Liver (tissue), 3 donors: ENCODE measurements at regions not wholly inside any gene's neighbourhood (a gene's known extent, or its start where the extent isn't known, plus 50 kb on each side); places are given as distances from the start of the nearest gene placed in this dataset.

Experiments used
- EGR1 ChIP-seq, 2 donors: IDR thresholded peaks; 2 replicates each; pipeline ENCODE4 v1.6.1; 2016 to 2018; ENCODE audit warnings: antibody characterized with exemption in 2 of 2, low read depth in 2 of 2
- GABPA ChIP-seq, 2 donors: IDR thresholded peaks in 1 of 2; conservative IDR thresholded peaks in 1 of 2; 2 replicates each; pipeline ENCODE4 v1.6.1; 2016; ENCODE audit warnings: antibody characterized with exemption in 2 of 2, mild to moderate bottlenecking in 1 of 2, moderate library complexity in 1 of 2
- YY1 ChIP-seq: IDR thresholded peaks from 2 replicates; pipeline ENCODE4 v1.6.1; 2016; ENCODE audit warnings: antibody characterized with exemption, mild to moderate bottlenecking
- TF ChIP-seq, protein P1 (sequence below): fragments of 150-350 bp; IDR thresholded peaks from 2 replicates; pipeline ENCODE4 v1.5.1; 2017; ENCODE audit warnings: improper control_type of control experiment, low read depth, low read length; ENCODE audit not compliant: missing input control
- TF ChIP-seq, protein P2 (sequence below): IDR thresholded peaks from 2 replicates; pipeline ENCODE4 v1.6.1; 2016; ENCODE audit warnings: antibody characterized with exemption, mild to moderate bottlenecking
- TF ChIP-seq, protein P3 (sequence below): IDR thresholded peaks from 2 replicates; pipeline ENCODE4 v1.6.1; 2016; ENCODE audit warnings: antibody characterized with exemption
- TF ChIP-seq, protein P4 (sequence below): IDR thresholded peaks from 2 replicates; pipeline ENCODE4 v1.6.1; 2016; ENCODE audit warnings: antibody characterized with exemption
- donor health status: healthy.
- donor health status: healthy.

DNA sequence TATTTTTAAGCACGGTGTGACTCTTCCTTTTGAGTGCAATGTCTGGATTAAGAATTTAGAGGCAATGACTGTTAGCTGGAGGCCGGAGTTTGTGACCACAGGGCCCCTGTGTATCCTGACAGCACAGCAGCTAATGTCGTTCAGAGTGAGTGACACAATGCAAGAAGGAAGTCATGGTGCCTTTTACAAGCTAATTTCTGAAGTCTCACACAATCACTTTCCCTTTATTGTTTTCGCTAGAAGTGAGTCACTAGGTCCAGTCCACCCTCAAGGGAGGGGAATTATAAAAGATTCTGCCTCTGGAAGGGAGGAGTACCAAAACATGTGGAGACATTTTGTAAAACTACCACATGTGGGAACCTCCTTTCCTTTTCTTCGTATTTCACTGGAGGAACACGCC is 185.5 kb upstream of the FGF10 start:
- TF ChIP-seq YY1 (no peak), EGR1 (IDR thresholded peaks at IDR 0.05; ENCODE audit: low read depth in 2 of 2) (no peak), GABPA (IDR thresholded peaks at IDR 0.05 in 1 of 2, conservative IDR thresholded peaks at IDR 0.05 in 1 of 2) (no peak)
- TF ChIP-seq, protein P1, sequence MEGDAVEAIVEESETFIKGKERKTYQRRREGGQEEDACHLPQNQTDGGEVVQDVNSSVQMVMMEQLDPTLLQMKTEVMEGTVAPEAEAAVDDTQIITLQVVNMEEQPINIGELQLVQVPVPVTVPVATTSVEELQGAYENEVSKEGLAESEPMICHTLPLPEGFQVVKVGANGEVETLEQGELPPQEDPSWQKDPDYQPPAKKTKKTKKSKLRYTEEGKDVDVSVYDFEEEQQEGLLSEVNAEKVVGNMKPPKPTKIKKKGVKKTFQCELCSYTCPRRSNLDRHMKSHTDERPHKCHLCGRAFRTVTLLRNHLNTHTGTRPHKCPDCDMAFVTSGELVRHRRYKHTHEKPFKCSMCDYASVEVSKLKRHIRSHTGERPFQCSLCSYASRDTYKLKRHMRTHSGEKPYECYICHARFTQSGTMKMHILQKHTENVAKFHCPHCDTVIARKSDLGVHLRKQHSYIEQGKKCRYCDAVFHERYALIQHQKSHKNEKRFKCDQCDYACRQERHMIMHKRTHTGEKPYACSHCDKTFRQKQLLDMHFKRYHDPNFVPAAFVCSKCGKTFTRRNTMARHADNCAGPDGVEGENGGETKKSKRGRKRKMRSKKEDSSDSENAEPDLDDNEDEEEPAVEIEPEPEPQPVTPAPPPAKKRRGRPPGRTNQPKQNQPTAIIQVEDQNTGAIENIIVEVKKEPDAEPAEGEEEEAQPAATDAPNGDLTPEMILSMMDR = no peak
- TF ChIP-seq, protein P2, sequence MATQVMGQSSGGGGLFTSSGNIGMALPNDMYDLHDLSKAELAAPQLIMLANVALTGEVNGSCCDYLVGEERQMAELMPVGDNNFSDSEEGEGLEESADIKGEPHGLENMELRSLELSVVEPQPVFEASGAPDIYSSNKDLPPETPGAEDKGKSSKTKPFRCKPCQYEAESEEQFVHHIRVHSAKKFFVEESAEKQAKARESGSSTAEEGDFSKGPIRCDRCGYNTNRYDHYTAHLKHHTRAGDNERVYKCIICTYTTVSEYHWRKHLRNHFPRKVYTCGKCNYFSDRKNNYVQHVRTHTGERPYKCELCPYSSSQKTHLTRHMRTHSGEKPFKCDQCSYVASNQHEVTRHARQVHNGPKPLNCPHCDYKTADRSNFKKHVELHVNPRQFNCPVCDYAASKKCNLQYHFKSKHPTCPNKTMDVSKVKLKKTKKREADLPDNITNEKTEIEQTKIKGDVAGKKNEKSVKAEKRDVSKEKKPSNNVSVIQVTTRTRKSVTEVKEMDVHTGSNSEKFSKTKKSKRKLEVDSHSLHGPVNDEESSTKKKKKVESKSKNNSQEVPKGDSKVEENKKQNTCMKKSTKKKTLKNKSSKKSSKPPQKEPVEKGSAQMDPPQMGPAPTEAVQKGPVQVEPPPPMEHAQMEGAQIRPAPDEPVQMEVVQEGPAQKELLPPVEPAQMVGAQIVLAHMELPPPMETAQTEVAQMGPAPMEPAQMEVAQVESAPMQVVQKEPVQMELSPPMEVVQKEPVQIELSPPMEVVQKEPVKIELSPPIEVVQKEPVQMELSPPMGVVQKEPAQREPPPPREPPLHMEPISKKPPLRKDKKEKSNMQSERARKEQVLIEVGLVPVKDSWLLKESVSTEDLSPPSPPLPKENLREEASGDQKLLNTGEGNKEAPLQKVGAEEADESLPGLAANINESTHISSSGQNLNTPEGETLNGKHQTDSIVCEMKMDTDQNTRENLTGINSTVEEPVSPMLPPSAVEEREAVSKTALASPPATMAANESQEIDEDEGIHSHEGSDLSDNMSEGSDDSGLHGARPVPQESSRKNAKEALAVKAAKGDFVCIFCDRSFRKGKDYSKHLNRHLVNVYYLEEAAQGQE = no peak
- TF ChIP-seq, protein P3, sequence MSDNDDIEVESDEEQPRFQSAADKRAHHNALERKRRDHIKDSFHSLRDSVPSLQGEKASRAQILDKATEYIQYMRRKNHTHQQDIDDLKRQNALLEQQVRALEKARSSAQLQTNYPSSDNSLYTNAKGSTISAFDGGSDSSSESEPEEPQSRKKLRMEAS = no peak
- TF ChIP-seq, protein P4, sequence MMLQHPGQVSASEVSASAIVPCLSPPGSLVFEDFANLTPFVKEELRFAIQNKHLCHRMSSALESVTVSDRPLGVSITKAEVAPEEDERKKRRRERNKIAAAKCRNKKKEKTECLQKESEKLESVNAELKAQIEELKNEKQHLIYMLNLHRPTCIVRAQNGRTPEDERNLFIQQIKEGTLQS = no peak
